GM12891 (cell line): ENCODE measurements at regions not wholly inside any gene's neighbourhood (a gene's known extent, or its start where the extent isn't known, plus 50 kb on each side); places are given as distances from the start of the nearest gene placed in this dataset.

Source experiments
- POLR2A ChIP-seq: IDR thresholded peaks from 2 replicates; pipeline ENCODE4 v1.6.1; 2011; ENCODE audit warnings: low read depth, low read length, control low read depth
- POLR2AphosphoS5 ChIP-seq: IDR thresholded peaks from 2 replicates; pipeline ENCODE4 v1.6.1; 2011; ENCODE audit warnings: low read depth, low read length, control low read depth
- TAF1 ChIP-seq: IDR thresholded peaks from 2 replicates; pipeline ENCODE4 v1.6.1; 2011; ENCODE audit warnings: low read depth, low read length, control low read depth

- no peak for TF ChIP-seq POLR2AphosphoS5
- no peak for TF ChIP-seq POLR2A
- TF ChIP-seq TAF1, result no peak
Measured at GRCh38 chr10:117900280-117900679, 146.5 kb downstream of the RAB11FIP2 start.
